ENCODE measurements at regions not wholly inside any gene's neighbourhood (a gene's known extent, or its start where the extent isn't known, plus 50 kb on each side); places are given as distances from the start of the nearest gene placed in this dataset.

- TF ChIP-seq CTCF (IDR thresholded peaks at IDR 0.05) (no peak), POLR2A (IDR thresholded peaks at IDR 0.05) (no peak)
Observed at GRCh38 chr17:27382025-27382424, 74.2 kb upstream of the KSR1 start.
